Heart left ventricle (tissue), 16 donors: ENCODE measurements at regions not wholly inside any gene's neighbourhood (a gene's known extent, or its start where the extent isn't known, plus 50 kb on each side); places are given as distances from the start of the nearest gene placed in this dataset.

Experiments used
- ATAC-seq, 4 donors: fragments of 200-7000 bp; cut with Tn5 transposase; one replicate each; pipeline ENCODE4 v1.9.1; 2020 to 2022; ENCODE audit warnings: moderate library complexity in 4 of 4, mild to moderate bottlenecking in 3 of 4, moderate number of reproducible peaks in 1 of 4
- DNase-seq, 5 donors: peaks; one replicate each; pipeline ENCODE4 v3.0.0-alpha.2; 2020
- H3K27ac ChIP-seq, 12 donors: fragments of 200-600 bp; sonication (generic) in 4 of 12; one replicate each; pipeline versions ENCODE4 v1.5.0 to v1.8.0; 2016 to 2022; ENCODE audit warnings: mild to moderate bottlenecking in 2 of 12
- H3K27me3 ChIP-seq, 9 donors: fragments of 200-600 bp; sonication (generic) in 2 of 9; one replicate each; pipeline versions ENCODE4 v1.5.1 to v1.8.0; 2016 to 2022; ENCODE audit warnings: mild to moderate bottlenecking in 3 of 9
- H3K36me3 ChIP-seq, 9 donors: fragments of 200-600 bp; sonication (generic) in 2 of 9; one replicate each; pipeline versions ENCODE4 v1.5.0 to v1.8.0; 2018 to 2022; ENCODE audit warnings: mild to moderate bottlenecking in 2 of 9
- H3K4me1 ChIP-seq, 12 donors: fragments of 200-600 bp; sonication (generic) in 4 of 12; one replicate each; pipeline versions ENCODE4 v1.5.0 to v1.8.0; 2016 to 2022; ENCODE audit warnings: mild to moderate bottlenecking in 3 of 12
- H3K4me3 ChIP-seq, 12 donors: fragments of 200-600 bp; sonication (generic) in 4 of 12; one replicate each; pipeline versions ENCODE4 v1.5.0 to v1.8.0; 2017 to 2022; ENCODE audit warnings: mild to moderate bottlenecking in 9 of 12, moderate library complexity in 4 of 12
- H3K9me3 ChIP-seq, 12 donors: fragments of 200-600 bp; sonication (generic) in 4 of 12; one replicate each; pipeline versions ENCODE4 v1.5.0 to v1.8.0; 2016 to 2022; ENCODE audit warnings: mild to moderate bottlenecking in 1 of 12
- CTCF ChIP-seq, 12 donors: fragments of 200-600 bp; sonication (generic) in 4 of 12; IDR thresholded peaks; one replicate each; pipeline versions ENCODE4 v1.5.0 to v1.8.0; 2018 to 2022; ENCODE audit warnings: antibody characterized with exemption in 12 of 12, mild to moderate bottlenecking in 5 of 12
- POLR2A ChIP-seq, 2 donors: fragments of 450-650 bp; IDR thresholded peaks; one replicate each; pipeline ENCODE4 v1.6.1; 2017; ENCODE audit warnings: antibody characterized with exemption in 2 of 2, mild to moderate bottlenecking in 2 of 2, moderate library complexity in 2 of 2
- WGBS, 4 donors: extraction: QIAGEN DNeasy Blood & Tissue Kit in 2 of 4; methylation state at CpG; one replicate each; pipeline versions ENCODE4 v1.1.5 to v1.1.7; 2013 to 2018; 5-methylcytosine and 5-hydroxymethylcytosine counted together
- intact Hi-C, 10 donors: fragments of 100-400 bp; cut with DNase I; formaldehyde crosslinking; loops; one replicate each; pipeline versions ENCODE4 v1.11.1 to v1.14.2; 2022
- donor health status: ischemic (EF 13 %, LVEDD 7.1; RV severe dilation, severe dysfunction).
- donor health status: healthy with polysubstance abuse.
- donor health status: DM: no; HTN: yes; CAD: no.
- donor health status: DM: no; HTN: no; CAD: no.
- donor health status: ischemic (EF 25% LVEDD 6.9; RV normal size, moderate dysfunction).
- donor health status: ischemic (EF 25% LVEDD 5.7; RV mildly dilated, moderate dysfunction).
- donor health status: healthy.
- donor health status: DM: yes; HTN: yes; CAD: no.
- donor health status: ischemic (EF 35%, LVEDD 5.7; RV mildly dilated, moderate dysfunction).
- donor health status: nonischemic (EF 11% LVEDD 7.7; RV severe dilation, severe dysfunction).
- donor health status: DM: yes; HTN: yes; CAD: no.
- donor health status: PGD.
- donor health status: ischemic (EF 29% LVEDD 5.4; RV normal size, mild dysfunction).
- donor health status: nonischemic (EF 23%, LVEDD 6.1; RV moderate dilation, normal function).

GRCh38 chr2:128784626-128785306, 466.1 kb upstream of the HS6ST1 start:
- no peak overlapping the region for H3K27ac ChIP-seq
- no peak for ATAC-seq
- H3K4me1 ChIP-seq, result no peaks in the 10 kb centered on the region
- no peaks in the 10 kb centered on the region for H3K9me3 ChIP-seq
- WGBS, 4 donors, result 78 to 91% (median 86%) methylated on average over 18 of the region's 18 CpGs
- no peak for DNase-seq
- no peak for TF ChIP-seq CTCF (IDR thresholded peaks at IDR 0.05)
- no peak for TF ChIP-seq POLR2A (IDR thresholded peaks at IDR 0.05)
- intact Hi-C loops, result no loop called here
- H3K36me3 ChIP-seq, result no peaks in the 10 kb centered on the region
- H3K27me3 ChIP-seq, result no peaks in the 10 kb centered on the region
- H3K4me3 ChIP-seq, result no peak overlapping the region

- Histone ChIP-seq H3K4me1 (no peaks in the 10 kb centered on the region), H3K9me3 (no peaks in the 10 kb centered on the region), H3K27ac (no peak overlapping the region), H3K36me3 (no peaks in the 10 kb centered on the region), H3K4me3 (no peak overlapping the region), H3K27me3 (no peaks in the 10 kb centered on the region)
- ATAC-seq (peak in 1 of 4 donors; percentile 19), DNase-seq (no peak)
- intact Hi-C loops, result no loop called here
- TF ChIP-seq CTCF (IDR thresholded peaks at IDR 0.05) (no peak), POLR2A (IDR thresholded peaks at IDR 0.05) (no peak)
- WGBS, 4 donors, result 76 to 91% (median 88%) methylated on average over 6 of the region's 6 CpGs
Observed at GRCh38 chr2:128786316-128786715, 467.6 kb upstream of the HS6ST1 start.

- DNase-seq (no peak), ATAC-seq (peak in 2 of 4 donors; percentile 35 to 71)
- Histone ChIP-seq H3K4me1 (no peaks in the 10 kb centered on the region), H3K27ac (no peak overlapping the region), H3K27me3 (no peaks in the 10 kb centered on the region), H3K9me3 (no peaks in the 10 kb centered on the region), H3K36me3 (no peaks in the 10 kb centered on the region), H3K4me3 (no peak overlapping the region)
- intact Hi-C loops, result no loop called here
- TF ChIP-seq CTCF (IDR thresholded peaks at IDR 0.05) (no peak), POLR2A (IDR thresholded peaks at IDR 0.05) (no peak)
- 84 to 87% (median 87%) methylated on average over 6 to 9 of the region's 9 CpGs for WGBS, 4 donors
Observed at GRCh38 chr2:128786741-128787478, 468.2 kb upstream of the HS6ST1 start.

GRCh38 chr2:128787616-128788015, 468.9 kb upstream of the HS6ST1 start:
- intact Hi-C loops, result no loop called here
- Histone ChIP-seq H3K27me3 (no peaks in the 10 kb centered on the region), H3K4me1 (no peaks in the 10 kb centered on the region), H3K4me3 (no peak overlapping the region), H3K27ac (no peak overlapping the region), H3K36me3 (no peaks in the 10 kb centered on the region), H3K9me3 (no peaks in the 10 kb centered on the region)
- DNase-seq (no peak), ATAC-seq (no peak)
- whole genome bisulfite sequencing, 4 donors, result 85 to 94% (median 92%) methylated on average over 14 of the region's 14 CpGs
- TF ChIP-seq CTCF (IDR thresholded peaks at IDR 0.05) (no peak), POLR2A (IDR thresholded peaks at IDR 0.05) (no peak)
